Endothelial cell of umbilical vein (primary cell): ENCODE measurements at regions not wholly inside any gene's neighbourhood (a gene's known extent, or its start where the extent isn't known, plus 50 kb on each side); places are given as distances from the start of the nearest gene placed in this dataset.

Source experiments
- BruUV-seq: library from RNA; stranded (reverse); fragments of 400-500 nt; replicated peaks from 2 replicates; lab custom pipeline; 2021; lab: Mats Ljungman, UMichigan
- CTCF ChIA-PET: fragments of 300-600, 350-600 bp; sonication (Branson Sonifier 250); formaldehyde crosslinking; loops from one replicate; lab custom pipeline; 2021; ENCODE audit warnings: antibody characterized with exemption, inconsistent platforms; lab: Charles Lee
- POLR2A ChIA-PET: fragments of 300-600, 350-600 bp; sonication (Branson Sonifier 250); formaldehyde crosslinking; loops from one replicate; lab custom pipeline; 2021; ENCODE audit warnings: antibody characterized with exemption, inconsistent platforms; lab: Charles Lee
- DNase-seq: peaks from one replicate; pipeline ENCODE4 v3.0.0-alpha.2; 2011; ENCODE audit warnings: low read depth, low spot score
- FAIRE-seq: peaks from 2 replicates; lab custom pipeline; 2011; peaks lifted over from hg19 to GRCh38; lab: Jason Lieb, UNC
- H2AFZ ChIP-seq: 2 replicates; pipeline ENCODE4 v1.6.0; 2012; ENCODE audit warnings: low read depth, low read length, control low read depth, inconsistent platforms
- H3K27ac ChIP-seq: 2 replicates; pipeline ENCODE4 v1.5.1; 2011; ENCODE audit warnings: low read depth, mild to moderate bottlenecking, control low read depth, low read length, moderate library complexity; ENCODE audit not compliant: insufficient read depth
- H3K27me3 ChIP-seq, 2 experiments: 2 replicates each; pipeline versions ENCODE4 v1.6.0 to v1.6.1; 2011; ENCODE audit warnings: low read length in 2 of 2, mixed read lengths in 1 of 2; ENCODE audit not compliant: control insufficient read depth in 2 of 2, insufficient read depth in 2 of 2
- H3K36me3 ChIP-seq, 2 experiments: 2 replicates in 1 of 2; 3 replicates in 1 of 2; pipeline ENCODE4 v1.5.1; 2011; ENCODE audit warnings: low read length in 2 of 2, mild to moderate bottlenecking in 1 of 2, moderate library complexity in 1 of 2; ENCODE audit not compliant: control insufficient read depth in 2 of 2, insufficient read depth in 2 of 2; ENCODE audit errors: extremely low read depth in 1 of 2
- H3K4me1 ChIP-seq: 3 replicates; pipeline ENCODE4 v1.5.1; 2011; ENCODE audit warnings: mild to moderate bottlenecking, low read length; ENCODE audit not compliant: control insufficient read depth, insufficient read depth; ENCODE audit errors: extremely low read depth
- H3K4me2 ChIP-seq: 2 replicates; pipeline ENCODE4 v1.6.1; 2011; ENCODE audit warnings: low read length, control low read depth, mixed read lengths; ENCODE audit not compliant: insufficient read depth
- H3K4me3 ChIP-seq, 3 experiments: fragments of 200-600 bp in 1 of 3; sonication (generic), shearing (Covaris generic) in 1 of 3; replicated peaks in 1 of 3; 2 replicates each; pipeline ENCODE4 v1.5.1; 2011 to 2016; ENCODE audit warnings: control low read depth in 3 of 3, low read length in 3 of 3, mild to moderate bottlenecking in 2 of 3, inconsistent platforms in 1 of 3, low read depth in 1 of 3, moderate library complexity in 1 of 3; ENCODE audit not compliant: insufficient read depth in 1 of 3
- H3K79me2 ChIP-seq: 2 replicates; pipeline ENCODE4 v1.6.0; 2012; ENCODE audit warnings: low read length, inconsistent platforms; ENCODE audit not compliant: control insufficient read depth, insufficient read depth
- H3K9ac ChIP-seq: replicated peaks from 2 replicates; pipeline ENCODE3; 2011; ENCODE audit warnings: low read length, control low read depth; ENCODE audit not compliant: insufficient read depth; ENCODE audit errors: extremely low read depth
- H3K9me1 ChIP-seq: replicated peaks from 3 replicates; pipeline ENCODE4 v1.6.0; 2011; ENCODE audit warnings: mild to moderate bottlenecking, low read length; ENCODE audit not compliant: control insufficient read depth, insufficient read depth; ENCODE audit errors: extremely low read depth
- H3K9me3 ChIP-seq: replicated peaks from 2 replicates; pipeline ENCODE4 v1.5.1; 2012; ENCODE audit warnings: low read length, inconsistent platforms; ENCODE audit not compliant: control insufficient read depth, insufficient read depth
- H4K20me1 ChIP-seq: replicated peaks from 2 replicates; pipeline ENCODE3; 2011; ENCODE audit warnings: mild to moderate bottlenecking, low read length; ENCODE audit not compliant: control insufficient read depth, insufficient read depth; ENCODE audit errors: extremely low read depth
- EZH2 ChIP-seq: IDR thresholded peaks from 2 replicates; pipeline ENCODE4 v1.6.1; 2012; ENCODE audit warnings: borderline replicate concordance, low read depth, mild to moderate bottlenecking, moderate library complexity, low read length, inconsistent platforms; ENCODE audit not compliant: severe bottlenecking
- FOS ChIP-seq: IDR thresholded peaks from 2 replicates; pipeline ENCODE4 v1.6.1; 2011; ENCODE audit warnings: mild to moderate bottlenecking, low read length, moderate library complexity, borderline replicate concordance; ENCODE audit not compliant: insufficient read depth
- GATA2 ChIP-seq: IDR thresholded peaks from 2 replicates; pipeline ENCODE4 v1.7.0; 2011; ENCODE audit warnings: low read depth, mild to moderate bottlenecking, moderate library complexity, mixed read lengths, low read length; ENCODE audit not compliant: insufficient read length, insufficient read depth
- JUN ChIP-seq: IDR thresholded peaks from 2 replicates; pipeline ENCODE4 v1.6.1; 2011; ENCODE audit warnings: borderline replicate concordance, low read depth; ENCODE audit not compliant: insufficient read length, insufficient read depth
- MYC ChIP-seq: IDR thresholded peaks from one replicate; pipeline ENCODE4 v1.6.1; 2011; ENCODE audit warnings: mild to moderate bottlenecking, low read depth, low read length
- POLR2A ChIP-seq: IDR thresholded peaks from 2 replicates; pipeline ENCODE4 v1.6.1; 2012; ENCODE audit warnings: low read depth, mild to moderate bottlenecking, control low read depth, low read length
- POLR2AphosphoS5 ChIP-seq: IDR thresholded peaks from 2 replicates; pipeline ENCODE4 v1.6.1; 2012; ENCODE audit warnings: low read depth, mild to moderate bottlenecking, control low read depth, low read length, moderate library complexity; ENCODE audit not compliant: insufficient read depth
- dilution Hi-C: fragments of 300-500 bp; cut with MboI; formaldehyde crosslinking; loops from one replicate; pipeline ENCODE4 v1.15.0; 2019; ENCODE audit warnings: low sequenced_read_pairs; ENCODE audit not compliant: extremely low pct_ligation_motif_present
- intact Hi-C: fragments of 100-400 bp; cut with micrococcal nuclease; formaldehyde crosslinking; loops from one replicate; pipeline ENCODE4 v1.10.0; 2022
- TF ChIP-seq, protein P1 (sequence below), 2 donors: IDR thresholded peaks; 1 replicate in 1 of 2; 2 replicates in 1 of 2; pipeline ENCODE4 v1.5.1; 2011; ENCODE audit warnings: low read length in 2 of 2, mild to moderate bottlenecking in 2 of 2, moderate library complexity in 2 of 2, control low read depth in 1 of 2, inconsistent platforms in 1 of 2, low read depth in 1 of 2; ENCODE audit not compliant: insufficient read depth in 1 of 2; ENCODE audit errors: extremely low read depth in 1 of 2
- TF ChIP-seq, protein P2 (sequence below): IDR thresholded peaks from 2 replicates; pipeline ENCODE4 v1.6.1; 2011; ENCODE audit not compliant: insufficient read depth, insufficient read length

DNA sequence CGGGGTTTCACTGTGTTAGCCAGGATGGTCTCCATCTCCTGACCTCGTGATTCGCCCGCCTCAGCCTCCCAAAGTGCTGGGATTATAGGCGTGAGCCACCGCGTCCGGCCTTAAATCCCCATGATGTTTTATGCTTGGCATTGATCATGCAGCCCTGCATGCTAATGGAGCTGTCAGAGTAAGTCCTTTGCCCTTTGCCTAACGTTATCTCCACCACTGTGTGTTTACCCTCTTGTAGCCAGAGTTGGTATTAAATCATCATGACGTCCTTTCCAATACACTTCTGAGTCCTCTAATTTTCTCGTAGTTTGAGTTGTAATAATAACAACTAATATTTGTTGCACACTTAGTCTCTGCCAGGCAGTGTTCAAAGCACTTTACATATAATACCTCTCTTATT is 57.2 kb upstream of the ZFAND5 start:
- no peak overlapping the region for H2AFZ ChIP-seq
- ChIA-PET POLR2A (no interaction called here), CTCF (interaction anchor here (0.8 kb wide), 1 partner anchor 16 kb away, joined by 4 read pairs; no protein-coding TSS in a partner anchor)
- no peak overlapping the region for H3K27ac ChIP-seq
- H3K4me1 ChIP-seq, result no peaks in the 10 kb centered on the region
- DNase-seq (no peak), FAIRE-seq (no peak)
- H4K20me1 ChIP-seq, result no peaks in the 10 kb centered on the region
- no TSS peak for BruUV-seq
- H3K4me2 ChIP-seq, result no peak overlapping the region
- dilution Hi-C loops (no loop called here), intact Hi-C loops (no loop called here)
- TF ChIP-seq, protein P1, sequence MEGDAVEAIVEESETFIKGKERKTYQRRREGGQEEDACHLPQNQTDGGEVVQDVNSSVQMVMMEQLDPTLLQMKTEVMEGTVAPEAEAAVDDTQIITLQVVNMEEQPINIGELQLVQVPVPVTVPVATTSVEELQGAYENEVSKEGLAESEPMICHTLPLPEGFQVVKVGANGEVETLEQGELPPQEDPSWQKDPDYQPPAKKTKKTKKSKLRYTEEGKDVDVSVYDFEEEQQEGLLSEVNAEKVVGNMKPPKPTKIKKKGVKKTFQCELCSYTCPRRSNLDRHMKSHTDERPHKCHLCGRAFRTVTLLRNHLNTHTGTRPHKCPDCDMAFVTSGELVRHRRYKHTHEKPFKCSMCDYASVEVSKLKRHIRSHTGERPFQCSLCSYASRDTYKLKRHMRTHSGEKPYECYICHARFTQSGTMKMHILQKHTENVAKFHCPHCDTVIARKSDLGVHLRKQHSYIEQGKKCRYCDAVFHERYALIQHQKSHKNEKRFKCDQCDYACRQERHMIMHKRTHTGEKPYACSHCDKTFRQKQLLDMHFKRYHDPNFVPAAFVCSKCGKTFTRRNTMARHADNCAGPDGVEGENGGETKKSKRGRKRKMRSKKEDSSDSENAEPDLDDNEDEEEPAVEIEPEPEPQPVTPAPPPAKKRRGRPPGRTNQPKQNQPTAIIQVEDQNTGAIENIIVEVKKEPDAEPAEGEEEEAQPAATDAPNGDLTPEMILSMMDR (IDR thresholded peaks at IDR 0.05; ENCODE audit: extremely low read depth in 1 of 2, insufficient read depth in 1 of 2, low read depth in 1 of 2, low read length in 2 of 2), result no peak
- TF ChIP-seq, protein P2, sequence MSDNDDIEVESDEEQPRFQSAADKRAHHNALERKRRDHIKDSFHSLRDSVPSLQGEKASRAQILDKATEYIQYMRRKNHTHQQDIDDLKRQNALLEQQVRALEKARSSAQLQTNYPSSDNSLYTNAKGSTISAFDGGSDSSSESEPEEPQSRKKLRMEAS, result no peak
- TF ChIP-seq POLR2A, result no peak
- no peaks in the 10 kb centered on the region for H3K9me3 ChIP-seq
- H3K27me3 ChIP-seq, result no peaks in the 10 kb centered on the region
- H3K9ac ChIP-seq, result no peak overlapping the region
- H3K36me3 ChIP-seq, result no peaks in the 10 kb centered on the region
- H3K4me3 ChIP-seq, result no peak overlapping the region
- H3K79me2 ChIP-seq, result no peaks in the 10 kb centered on the region
- no peaks in the 10 kb centered on the region for H3K9me1 ChIP-seq

DNA sequence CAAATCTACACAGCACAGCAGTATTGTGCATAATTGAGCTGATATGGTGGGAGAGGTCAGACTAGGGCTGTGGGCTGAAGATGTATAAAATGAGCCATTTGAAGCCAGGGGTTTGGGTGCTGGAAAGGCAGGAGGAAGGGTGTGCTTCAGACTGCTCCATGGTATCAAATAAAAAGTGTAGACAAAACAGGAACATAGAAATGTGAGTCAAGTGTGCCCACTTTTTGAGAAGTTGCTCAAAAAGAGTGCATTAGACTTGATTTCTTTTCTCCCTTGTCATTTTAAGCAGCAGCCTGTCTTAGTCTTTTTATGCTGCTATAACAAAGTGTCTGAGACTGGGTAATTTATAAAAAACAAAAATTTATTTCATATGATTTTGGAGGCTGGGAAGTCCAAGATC is 55.8 kb upstream of the ZFAND5 start:
- Histone ChIP-seq H3K9ac (no peak overlapping the region), H3K79me2 (no peaks in the 10 kb centered on the region), H3K9me1 (no peaks in the 10 kb centered on the region), H4K20me1 (no peaks in the 10 kb centered on the region), H3K27me3 (no peaks in the 10 kb centered on the region), H3K4me1 (no peaks in the 10 kb centered on the region), H3K36me3 (no peaks in the 10 kb centered on the region), H3K4me3 (no peak overlapping the region), H3K9me3 (no peaks in the 10 kb centered on the region), H3K27ac (no peak overlapping the region), H3K4me2 (no peak overlapping the region), H2AFZ (no peak overlapping the region)
- ChIA-PET CTCF (interaction anchor here (0.6 to 1.5 kb wide), 3 partner anchors 23 to 171 kb away, joined by 3 to 5 read pairs (median 3); no protein-coding TSS in a partner anchor), POLR2A (no interaction called here)
- TF ChIP-seq GATA2 (no peak), FOS (no peak), POLR2AphosphoS5 (no peak), MYC (no peak), JUN (no peak), EZH2 (no peak), POLR2A (no peak)
- TF ChIP-seq, protein P2, result no peak
- TF ChIP-seq, protein P1 (IDR thresholded peaks at IDR 0.05; ENCODE audit: extremely low read depth in 1 of 2, insufficient read depth in 1 of 2, low read depth in 1 of 2, low read length in 2 of 2), result no peak
- no peak for FAIRE-seq
- dilution Hi-C loops (no loop called here), intact Hi-C loops (no loop called here)
- DNase-seq, result no peak
- no TSS peak for BruUV-seq
